ENCODE measurements at regions not wholly inside any gene's neighbourhood (a gene's known extent, or its start where the extent isn't known, plus 50 kb on each side); places are given as distances from the start of the nearest gene placed in this dataset.

DNA sequence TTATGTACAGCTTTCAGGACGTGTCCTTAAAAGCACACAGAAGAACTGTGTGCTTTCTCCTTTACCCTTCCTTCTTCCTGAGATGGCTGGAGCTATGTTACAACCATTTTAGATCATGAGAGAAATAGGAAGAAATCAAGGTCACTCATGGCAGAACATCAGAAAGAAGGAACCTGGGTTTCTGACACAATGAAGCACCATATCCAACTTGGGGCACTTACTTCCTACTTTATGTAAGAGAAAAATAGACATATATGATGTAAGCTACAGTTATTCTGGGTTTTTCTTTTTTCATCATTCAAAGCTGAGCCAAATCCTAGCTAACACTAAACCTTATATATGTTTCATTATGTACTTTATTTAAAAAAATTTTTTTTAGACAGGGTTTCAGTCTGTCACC, 79.5 kb downstream of the FAM161A start:
- no peaks in the 10 kb centered on the region for H3K9me3 ChIP-seq (ENCODE audit: control insufficient read depth, insufficient read depth, low read length)
- no peak overlapping the region for H3K9ac ChIP-seq (ENCODE audit: low read depth, low read length)
- no peak overlapping the region for H3K4me3 ChIP-seq (ENCODE audit: low read depth, low read length)
- no peaks in the 10 kb centered on the region for H3K27me3 ChIP-seq (ENCODE audit: control insufficient read depth, insufficient read depth, low read length)
- no peaks in the 10 kb centered on the region for H3K4me1 ChIP-seq (ENCODE audit: control insufficient read depth, insufficient read depth, low read length)
- H3K36me3 ChIP-seq (ENCODE audit: control insufficient read depth, insufficient read depth, low read length) = no peaks in the 10 kb centered on the region

GRCh38 chr2:61771904-61772845, 81.7 kb downstream of the FAM161A start:
- Histone ChIP-seq H3K4me3 (ENCODE audit: low read depth, low read length) (no peak overlapping the region), H3K36me3 (ENCODE audit: control insufficient read depth, insufficient read depth, low read length) (no peaks in the 10 kb centered on the region), H3K27me3 (ENCODE audit: control insufficient read depth, insufficient read depth, low read length) (no peaks in the 10 kb centered on the region), H3K9me3 (ENCODE audit: control insufficient read depth, insufficient read depth, low read length) (no peaks in the 10 kb centered on the region), H3K9ac (ENCODE audit: low read depth, low read length) (no peak overlapping the region), H3K4me1 (ENCODE audit: control insufficient read depth, insufficient read depth, low read length) (no peaks in the 10 kb centered on the region)

DNA sequence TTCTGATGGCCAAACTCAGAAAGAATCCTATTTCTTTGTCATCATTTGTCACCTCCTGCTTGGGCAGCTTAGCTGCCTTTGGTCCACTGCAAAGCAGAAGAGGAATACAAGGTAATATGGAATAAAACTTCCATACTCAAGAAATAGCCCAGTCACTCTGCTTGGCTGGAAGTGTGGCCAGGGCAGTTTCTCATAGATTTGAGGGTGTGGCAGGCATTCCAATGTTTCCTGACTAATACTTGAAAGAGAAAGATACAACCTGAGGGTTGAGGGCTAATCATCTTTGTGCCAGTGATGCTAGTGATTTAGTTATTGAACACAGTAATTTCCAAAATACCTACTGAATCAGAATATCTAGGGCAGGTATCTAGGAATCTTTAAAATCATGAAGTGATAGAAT, 83.1 kb downstream of the FAM161A start:
- no peak overlapping the region for H3K9ac ChIP-seq (ENCODE audit: low read depth, low read length)
- H3K9me3 ChIP-seq (ENCODE audit: control insufficient read depth, insufficient read depth, low read length) = no peaks in the 10 kb centered on the region
- H3K4me1 ChIP-seq (ENCODE audit: control insufficient read depth, insufficient read depth, low read length) = no peaks in the 10 kb centered on the region
- H3K4me3 ChIP-seq (ENCODE audit: low read depth, low read length) = no peak overlapping the region
- H3K36me3 ChIP-seq (ENCODE audit: control insufficient read depth, insufficient read depth, low read length) = no peaks in the 10 kb centered on the region
- no peaks in the 10 kb centered on the region for H3K27me3 ChIP-seq (ENCODE audit: control insufficient read depth, insufficient read depth, low read length)

DNA sequence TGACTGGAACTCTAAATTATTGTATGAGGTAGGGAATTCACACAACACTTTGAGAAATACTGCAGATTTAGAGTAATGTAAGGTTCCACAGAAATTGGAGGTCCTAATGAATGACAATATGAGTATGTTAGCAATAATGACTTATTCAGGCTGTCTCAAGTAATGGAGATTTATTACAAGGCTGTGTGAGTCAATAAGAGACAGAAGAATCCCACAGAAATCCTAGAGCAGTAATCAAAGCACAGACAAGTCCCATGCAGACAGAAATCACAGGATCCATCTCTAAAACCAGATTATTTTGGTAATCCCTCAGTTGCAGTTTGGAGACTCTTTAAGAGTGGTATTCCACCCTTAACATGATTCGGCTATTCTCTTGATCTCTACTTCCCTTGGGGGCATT, 83.6 kb downstream of the FAM161A start:
- Histone ChIP-seq H3K9ac (ENCODE audit: low read depth, low read length) (no peak overlapping the region), H3K27me3 (ENCODE audit: control insufficient read depth, insufficient read depth, low read length) (no peaks in the 10 kb centered on the region)

GRCh38 chr2:61769093-61769675, 84.7 kb downstream of the FAM161A start:
- Histone ChIP-seq H3K4me3 (ENCODE audit: low read depth, low read length) (no peak overlapping the region), H3K4me1 (ENCODE audit: control insufficient read depth, insufficient read depth, low read length) (no peaks in the 10 kb centered on the region), H3K36me3 (ENCODE audit: control insufficient read depth, insufficient read depth, low read length) (no peaks in the 10 kb centered on the region), H3K27me3 (ENCODE audit: control insufficient read depth, insufficient read depth, low read length) (no peaks in the 10 kb centered on the region), H3K9me3 (ENCODE audit: control insufficient read depth, insufficient read depth, low read length) (no peaks in the 10 kb centered on the region), H3K9ac (ENCODE audit: low read depth, low read length) (no peak overlapping the region)

More for the DNA sequence above, 83.6 kb downstream of the FAM161A start:
- H3K36me3 ChIP-seq (ENCODE audit: control insufficient read depth, insufficient read depth, low read length) = no peaks in the 10 kb centered on the region
- no peak overlapping the region for H3K4me3 ChIP-seq (ENCODE audit: low read depth, low read length)
- no peaks in the 10 kb centered on the region for H3K4me1 ChIP-seq (ENCODE audit: control insufficient read depth, insufficient read depth, low read length)
- no peaks in the 10 kb centered on the region for H3K9me3 ChIP-seq (ENCODE audit: control insufficient read depth, insufficient read depth, low read length)

- H3K4me3 ChIP-seq (ENCODE audit: low read depth, low read length) = peak overlapping the region; percentile 94
- peak overlapping the region; percentile 77 for H3K9ac ChIP-seq (ENCODE audit: low read depth, low read length)
- no peaks in the 10 kb centered on the region for H3K9me3 ChIP-seq (ENCODE audit: control insufficient read depth, insufficient read depth, low read length)
- H3K36me3 ChIP-seq (ENCODE audit: control insufficient read depth, insufficient read depth, low read length) = no peaks in the 10 kb centered on the region
- H3K4me1 ChIP-seq (ENCODE audit: control insufficient read depth, insufficient read depth, low read length) = peaks cover 3% of the 10 kb centered on the region
- H3K27me3 ChIP-seq (ENCODE audit: control insufficient read depth, insufficient read depth, low read length) = no peaks in the 10 kb centered on the region
Measured at GRCh38 chr2:61764035-61764800, 89.6 kb downstream of the FAM161A start.

DNA sequence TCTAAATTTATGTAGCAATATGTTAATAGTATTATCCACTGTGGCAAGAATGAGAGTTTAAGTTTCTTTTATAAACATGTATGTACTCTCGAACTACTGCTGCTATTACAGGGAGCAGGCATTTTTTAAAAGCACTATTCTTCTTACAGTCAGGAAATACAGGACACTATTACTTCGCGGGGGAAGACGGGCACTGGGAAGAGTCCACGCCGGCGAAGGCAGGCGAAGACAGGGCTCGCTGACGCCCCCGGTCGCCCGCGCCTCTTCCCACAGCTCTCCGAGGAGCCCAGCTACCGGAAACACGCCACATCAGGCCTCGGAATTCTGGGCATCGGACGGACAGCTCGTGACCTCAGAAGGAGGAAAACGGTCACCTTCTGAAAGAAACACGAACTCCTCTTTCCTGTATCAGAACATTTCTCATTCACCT, 90.2 kb downstream of the FAM161A start:
- Histone ChIP-seq H3K9ac (ENCODE audit: low read depth, low read length) (peak overlapping the region; percentile 70), H3K27me3 (ENCODE audit: control insufficient read depth, insufficient read depth, low read length) (no peaks in the 10 kb centered on the region), H3K36me3 (ENCODE audit: control insufficient read depth, insufficient read depth, low read length) (no peaks in the 10 kb centered on the region), H3K4me1 (ENCODE audit: control insufficient read depth, insufficient read depth, low read length) (peaks cover 3% of the 10 kb centered on the region), H3K9me3 (ENCODE audit: control insufficient read depth, insufficient read depth, low read length) (no peaks in the 10 kb centered on the region), H3K4me3 (ENCODE audit: low read depth, low read length) (peak overlapping the region; percentile 94)

GRCh38 chr2:61762292-61762691, 91.6 kb downstream of the FAM161A start:
- Histone ChIP-seq H3K36me3 (ENCODE audit: control insufficient read depth, insufficient read depth, low read length) (no peaks in the 10 kb centered on the region), H3K4me3 (ENCODE audit: low read depth, low read length) (no peak overlapping the region), H3K9me3 (ENCODE audit: control insufficient read depth, insufficient read depth, low read length) (no peaks in the 10 kb centered on the region), H3K27me3 (ENCODE audit: control insufficient read depth, insufficient read depth, low read length) (no peaks in the 10 kb centered on the region), H3K4me1 (ENCODE audit: control insufficient read depth, insufficient read depth, low read length) (peaks cover 3% of the 10 kb centered on the region), H3K9ac (ENCODE audit: low read depth, low read length) (no peak overlapping the region)

- H3K4me1 ChIP-seq (ENCODE audit: control insufficient read depth, insufficient read depth, low read length) = peaks cover 3% of the 10 kb centered on the region
- no peaks in the 10 kb centered on the region for H3K9me3 ChIP-seq (ENCODE audit: control insufficient read depth, insufficient read depth, low read length)
- no peak overlapping the region for H3K4me3 ChIP-seq (ENCODE audit: low read depth, low read length)
- H3K27me3 ChIP-seq (ENCODE audit: control insufficient read depth, insufficient read depth, low read length) = no peaks in the 10 kb centered on the region
- no peak overlapping the region for H3K9ac ChIP-seq (ENCODE audit: low read depth, low read length)
- no peaks in the 10 kb centered on the region for H3K36me3 ChIP-seq (ENCODE audit: control insufficient read depth, insufficient read depth, low read length)
Measured at GRCh38 chr2:61759718-61760117, 94.1 kb downstream of the FAM161A start.

DNA sequence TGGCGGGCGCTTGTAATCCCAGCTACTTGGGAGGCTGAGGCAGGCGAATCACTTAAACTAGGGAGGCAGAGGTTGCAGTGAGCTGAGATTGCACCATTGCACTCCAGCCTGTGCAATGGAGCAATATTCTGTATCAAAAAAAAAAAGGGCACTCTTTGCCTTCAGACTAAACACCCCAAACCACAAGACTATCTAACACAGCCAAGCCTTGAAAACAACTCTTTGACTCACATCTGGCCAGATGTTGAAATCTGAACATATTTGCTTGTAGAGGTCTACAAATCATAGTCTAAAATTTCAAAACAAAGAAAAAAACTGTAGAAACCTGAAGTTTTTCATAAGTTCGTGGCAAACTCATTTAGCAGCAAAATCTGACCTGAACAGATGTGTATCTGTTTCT, 94.9 kb downstream of the FAM161A start:
- H3K4me3 ChIP-seq (ENCODE audit: low read depth, low read length) = no peak overlapping the region

DNA sequence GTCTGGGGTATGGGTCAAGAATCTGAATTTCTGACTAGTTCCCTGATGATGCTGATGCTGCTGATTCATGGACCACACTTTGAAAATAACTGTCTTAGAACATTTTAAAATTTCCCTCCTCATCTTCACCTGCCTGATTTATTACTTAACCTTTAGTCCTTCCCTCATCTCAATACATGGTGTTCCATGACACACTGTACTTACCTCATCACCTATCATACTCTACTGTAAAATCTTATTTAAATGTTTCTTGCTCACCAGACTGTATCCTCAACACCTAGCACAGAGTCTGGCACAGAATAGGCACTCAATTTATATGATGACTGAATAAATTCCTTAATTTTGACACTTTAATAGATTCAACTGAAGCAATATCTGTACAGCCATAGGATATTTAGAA, 95.7 kb downstream of the FAM161A start:
- Histone ChIP-seq H3K27me3 (ENCODE audit: control insufficient read depth, insufficient read depth, low read length) (no peaks in the 10 kb centered on the region), H3K4me3 (ENCODE audit: low read depth, low read length) (no peak overlapping the region), H3K9me3 (ENCODE audit: control insufficient read depth, insufficient read depth, low read length) (no peaks in the 10 kb centered on the region), H3K36me3 (ENCODE audit: control insufficient read depth, insufficient read depth, low read length) (no peaks in the 10 kb centered on the region), H3K4me1 (ENCODE audit: control insufficient read depth, insufficient read depth, low read length) (peaks cover 3% of the 10 kb centered on the region), H3K9ac (ENCODE audit: low read depth, low read length) (no peak overlapping the region)

More for the DNA sequence above, 94.9 kb downstream of the FAM161A start:
- no peak overlapping the region for H3K9ac ChIP-seq (ENCODE audit: low read depth, low read length)
- peaks cover 3% of the 10 kb centered on the region for H3K4me1 ChIP-seq (ENCODE audit: control insufficient read depth, insufficient read depth, low read length)
- H3K36me3 ChIP-seq (ENCODE audit: control insufficient read depth, insufficient read depth, low read length) = no peaks in the 10 kb centered on the region
- no peaks in the 10 kb centered on the region for H3K27me3 ChIP-seq (ENCODE audit: control insufficient read depth, insufficient read depth, low read length)
- H3K9me3 ChIP-seq (ENCODE audit: control insufficient read depth, insufficient read depth, low read length) = no peaks in the 10 kb centered on the region

Data from iPS-15b (cell line).